Fibroblast of skin of back (primary cell): ENCODE measurements at regions not wholly inside any gene's neighbourhood (a gene's known extent, or its start where the extent isn't known, plus 50 kb on each side); places are given as distances from the start of the nearest gene placed in this dataset.
A peak's percentile ranks its signal among the peaks of the same experiment; 100 is the strongest.

Experiments used
- DNase-seq: peaks from one replicate; pipeline ENCODE4 v3.0.0-alpha.2; 2013

DNA sequence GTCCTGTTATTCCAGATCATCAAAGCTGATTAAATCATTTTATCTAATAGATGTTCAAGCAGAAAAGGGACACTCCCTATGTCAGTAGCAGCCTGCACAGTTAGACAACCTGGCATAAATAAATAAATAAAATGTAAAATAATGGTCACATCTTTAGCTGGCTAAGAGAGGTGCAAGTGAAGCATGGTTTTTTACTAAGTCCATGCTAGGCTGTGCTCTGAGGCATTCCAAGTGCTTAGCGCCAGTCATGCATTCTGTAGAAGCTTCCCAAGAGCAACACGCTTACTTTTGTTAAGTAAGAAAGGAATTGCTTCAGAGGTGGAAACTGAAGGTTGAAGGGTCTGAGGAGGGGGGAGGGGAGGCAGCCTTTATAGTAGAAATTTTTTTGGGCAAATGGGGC, 351.2 kb downstream of the CDH2 start:
- DNase-seq = no peak

DNA sequence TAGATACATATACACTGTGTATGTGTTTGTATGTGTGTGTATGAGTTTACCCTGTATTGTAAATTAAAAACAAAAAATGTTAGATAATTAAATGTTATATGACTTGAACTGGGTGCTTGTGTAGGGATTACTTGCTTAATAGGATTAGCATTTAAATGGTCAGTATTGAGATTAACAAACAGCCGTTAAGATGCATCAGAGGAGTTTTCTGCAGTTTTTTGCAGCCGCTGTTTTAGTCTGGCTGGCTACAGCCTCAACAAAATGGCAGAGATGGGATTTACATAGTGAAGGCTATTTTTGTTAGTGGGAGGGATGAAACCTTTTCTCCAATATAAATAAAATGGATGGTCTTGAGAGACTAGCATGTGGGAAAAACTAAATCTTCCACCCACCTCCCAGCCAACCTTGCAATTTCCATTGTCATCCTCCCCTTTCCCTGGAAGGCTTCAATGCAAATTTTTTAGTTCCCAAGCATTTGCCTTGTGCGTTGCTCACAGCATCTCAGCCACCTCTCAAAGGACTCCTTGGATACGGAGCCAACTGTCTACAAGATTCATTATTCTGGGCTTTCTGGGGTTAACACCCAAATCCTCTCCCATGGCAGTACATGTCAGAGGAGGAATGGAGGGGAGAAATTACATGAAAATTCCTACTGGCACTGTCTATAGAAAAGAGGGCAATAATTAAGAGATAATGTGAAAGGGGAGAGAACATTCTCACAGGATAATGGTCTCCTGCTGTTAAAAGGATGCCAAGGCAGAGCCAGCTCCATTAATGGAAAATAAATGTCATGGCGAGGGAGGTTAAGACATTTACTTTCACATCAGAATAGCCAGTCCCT, 351.9 kb downstream of the CDH2 start:
- DNase-seq = no peak

DNA sequence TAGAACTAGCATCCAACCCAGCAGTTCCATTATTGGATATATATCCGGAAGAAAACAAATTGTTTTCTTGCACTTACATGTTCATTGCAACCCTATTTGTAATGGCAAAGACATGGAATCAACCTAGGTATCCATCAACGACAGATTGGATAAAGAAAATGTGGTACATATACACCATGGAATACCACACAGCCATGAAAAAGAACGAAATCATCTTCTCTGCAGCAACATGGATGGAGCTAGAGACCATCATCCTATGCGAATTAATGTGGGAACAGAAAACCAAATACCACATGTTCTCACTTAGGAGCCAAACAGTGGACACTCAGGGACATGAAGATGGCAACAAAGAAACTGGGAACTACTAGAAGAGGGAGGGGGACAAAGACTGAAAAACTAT, 352.7 kb downstream of the CDH2 start:
- DNase-seq = no peak

DNA sequence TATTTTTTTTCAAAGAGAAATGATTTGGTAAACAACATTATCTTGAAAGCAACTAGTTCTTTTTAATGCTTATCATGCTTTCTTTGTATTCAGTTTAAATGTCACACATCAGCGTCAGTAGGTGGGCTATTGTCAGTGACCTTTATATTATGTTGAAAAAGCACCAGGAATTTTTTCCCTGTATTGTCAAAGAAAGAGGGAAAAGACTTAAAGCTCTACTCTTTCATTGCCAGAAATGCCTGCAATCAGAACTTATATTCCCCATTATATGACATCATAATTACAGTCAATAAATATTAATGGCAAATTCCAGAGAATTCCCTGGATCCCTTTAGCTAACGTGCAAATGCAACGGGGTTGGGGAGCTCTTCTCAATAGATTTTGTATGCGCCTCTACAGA, 353.9 kb downstream of the CDH2 start:
- DNase-seq = no peak

DNA sequence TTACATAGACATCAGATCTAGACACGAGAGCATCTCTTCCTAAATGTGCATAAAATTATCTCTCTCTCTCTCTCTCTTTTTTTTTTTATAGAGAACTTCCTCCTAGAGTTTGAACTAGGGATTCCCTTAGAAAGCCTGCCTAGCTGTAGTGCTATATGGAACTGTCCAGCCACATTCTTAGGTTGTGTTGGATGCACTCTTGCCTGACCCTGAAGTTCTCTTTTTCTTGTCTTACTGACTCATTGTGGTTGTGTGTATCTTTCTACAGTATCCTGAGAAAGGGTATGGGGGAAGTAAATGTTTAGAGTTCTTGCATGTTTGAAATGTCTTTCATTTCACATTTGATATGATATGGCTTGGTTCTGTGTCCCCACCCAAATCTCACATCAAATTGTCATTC, 368.2 kb downstream of the CDH2 start:
- peak; percentile 51 for DNase-seq

DNA sequence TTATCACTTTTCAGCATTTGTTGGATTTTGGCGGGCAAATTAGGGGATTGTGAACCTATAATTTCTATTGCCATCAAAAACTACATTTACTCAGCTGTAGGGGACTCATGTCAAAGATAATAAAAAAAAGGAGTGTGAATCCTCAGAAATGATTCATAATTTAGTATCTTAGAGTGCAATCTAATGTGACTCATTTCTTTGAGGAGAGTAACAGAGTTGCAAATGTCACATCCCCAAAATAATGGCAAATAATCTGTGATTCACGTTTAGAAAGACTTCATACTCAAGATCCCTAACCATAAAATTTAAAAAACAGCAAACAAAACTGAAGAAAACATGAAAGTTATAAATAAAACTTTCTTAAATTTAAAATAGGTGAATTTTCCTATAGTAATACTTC, 373.0 kb downstream of the CDH2 start:
- DNase-seq = peak; percentile 63

DNA sequence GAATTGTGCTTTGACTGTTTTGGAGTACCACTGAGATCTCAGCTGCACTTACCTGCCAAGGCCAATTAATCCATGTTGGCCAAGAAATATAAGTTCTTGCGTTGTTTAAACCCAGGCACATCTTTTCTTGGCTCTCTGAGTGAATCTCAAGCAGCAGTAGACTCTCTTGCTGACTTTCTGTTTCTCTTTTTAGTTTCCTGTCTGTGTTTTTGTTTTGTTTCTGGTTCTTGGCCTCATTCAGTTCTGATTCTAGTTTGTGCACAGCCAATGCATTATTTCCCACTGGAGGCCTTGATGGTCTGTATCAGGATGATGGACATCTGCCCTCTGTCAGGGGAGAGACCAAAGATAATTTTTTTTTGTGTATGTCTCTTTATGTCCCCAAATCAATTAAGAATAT, 379.4 kb downstream of the CDH2 start:
- DNase-seq = no peak

DNA sequence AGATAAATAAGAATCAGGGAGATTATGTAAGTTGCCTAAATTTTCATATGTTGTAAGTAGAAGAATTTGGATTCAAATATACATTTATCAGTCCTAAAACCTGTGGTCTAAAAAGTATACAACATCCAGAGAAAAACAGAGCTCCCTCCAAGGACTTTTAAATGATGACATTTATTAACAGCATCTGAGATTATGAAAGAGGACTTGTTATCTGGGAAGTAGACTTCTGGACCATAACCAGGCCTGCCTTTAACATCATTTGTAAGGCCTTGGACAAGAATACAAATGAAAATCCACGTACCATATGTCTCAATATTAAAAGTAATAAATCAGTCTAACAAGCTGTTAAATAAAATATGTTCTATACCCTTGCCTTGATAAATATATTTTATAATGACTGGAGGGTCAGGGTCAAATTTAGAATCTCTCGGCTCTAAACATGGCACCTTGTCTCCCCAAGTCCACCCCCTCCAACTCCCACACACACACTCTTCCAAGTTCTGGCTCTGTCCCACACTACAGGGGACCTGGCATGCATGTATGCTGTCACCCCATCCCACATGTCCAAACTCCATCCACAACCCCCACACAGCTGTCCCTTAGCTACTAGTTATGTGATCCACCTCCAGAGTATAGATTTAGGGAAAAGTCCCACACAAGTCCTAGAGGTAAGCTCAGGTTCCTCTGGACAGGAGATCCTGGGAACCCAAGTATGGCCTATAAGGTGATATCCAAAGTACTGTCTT, 382.6 kb downstream of the CDH2 start:
- no peak for DNase-seq

DNA sequence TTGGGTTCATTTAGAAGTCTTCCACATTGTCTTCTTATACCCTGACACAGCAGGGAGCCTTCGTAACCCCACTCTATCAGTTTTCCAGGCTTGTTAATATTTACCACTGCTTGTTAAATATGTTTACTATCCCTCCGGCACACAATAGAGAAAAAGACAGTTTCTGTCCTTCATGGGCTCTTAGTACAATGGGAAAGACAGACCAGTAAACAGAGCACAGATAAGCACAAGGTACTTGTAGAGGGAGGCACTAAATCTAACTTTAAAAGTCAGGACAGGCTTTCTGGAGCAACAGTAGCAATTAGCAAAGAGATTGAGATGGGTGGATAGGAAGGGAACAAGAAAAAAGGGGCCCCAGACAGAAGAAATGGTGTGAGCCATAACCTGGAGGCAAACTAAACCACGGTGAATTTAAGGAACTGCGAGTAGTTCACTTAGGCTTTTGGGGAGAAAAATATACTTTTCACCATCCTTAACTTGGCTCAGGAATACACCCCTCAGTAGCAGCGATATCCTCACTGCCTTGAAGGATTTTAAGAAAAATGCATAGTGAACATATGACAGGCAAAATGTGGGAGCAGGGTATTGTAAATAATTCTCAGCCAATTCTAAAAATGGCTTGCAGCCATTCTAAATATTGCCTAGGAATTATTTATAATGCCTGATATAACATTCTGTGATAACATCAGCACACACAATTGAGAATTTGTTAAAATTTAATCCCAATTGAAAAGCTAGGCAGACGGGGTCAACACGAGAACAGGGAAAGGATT, 383.7 kb downstream of the CDH2 start:
- no peak for DNase-seq

DNA sequence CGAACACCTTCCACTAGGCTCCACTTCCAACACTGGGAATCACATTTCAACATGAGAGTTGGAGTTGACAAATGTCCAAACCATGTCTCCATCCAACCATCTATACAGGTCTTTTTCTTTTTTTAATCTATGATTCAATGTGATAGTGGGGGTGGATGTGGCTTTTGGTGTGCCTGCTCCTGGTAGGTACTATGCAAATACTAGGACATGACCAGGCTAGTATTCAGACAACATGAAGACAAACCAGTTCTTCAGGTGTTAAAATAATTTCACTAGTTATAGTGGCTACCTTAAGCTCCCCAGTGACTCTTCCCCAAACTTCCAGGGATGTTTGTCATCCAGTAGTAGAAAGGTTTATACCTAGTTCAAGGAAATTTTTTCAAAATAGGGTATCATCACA, 387.5 kb downstream of the CDH2 start:
- no peak for DNase-seq

DNA sequence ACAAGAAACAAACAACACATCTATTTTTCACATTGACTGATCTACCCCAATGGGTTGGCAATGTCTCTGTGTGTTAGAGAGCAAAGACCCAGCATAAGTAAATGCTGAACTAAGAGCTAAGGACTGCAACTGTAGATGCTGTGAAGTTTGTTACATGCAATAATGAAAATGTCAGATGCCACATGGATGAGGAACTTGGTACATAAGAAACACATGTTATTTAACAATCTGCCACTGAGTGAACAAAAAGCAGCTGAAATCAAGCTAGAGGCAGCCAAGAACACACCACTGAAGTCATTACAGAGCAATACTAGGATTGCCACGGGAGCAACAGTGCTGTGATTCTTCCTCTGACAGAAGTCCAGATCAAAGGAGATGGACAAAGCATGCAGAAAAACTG, 389.4 kb downstream of the CDH2 start:
- no peak for DNase-seq

DNA sequence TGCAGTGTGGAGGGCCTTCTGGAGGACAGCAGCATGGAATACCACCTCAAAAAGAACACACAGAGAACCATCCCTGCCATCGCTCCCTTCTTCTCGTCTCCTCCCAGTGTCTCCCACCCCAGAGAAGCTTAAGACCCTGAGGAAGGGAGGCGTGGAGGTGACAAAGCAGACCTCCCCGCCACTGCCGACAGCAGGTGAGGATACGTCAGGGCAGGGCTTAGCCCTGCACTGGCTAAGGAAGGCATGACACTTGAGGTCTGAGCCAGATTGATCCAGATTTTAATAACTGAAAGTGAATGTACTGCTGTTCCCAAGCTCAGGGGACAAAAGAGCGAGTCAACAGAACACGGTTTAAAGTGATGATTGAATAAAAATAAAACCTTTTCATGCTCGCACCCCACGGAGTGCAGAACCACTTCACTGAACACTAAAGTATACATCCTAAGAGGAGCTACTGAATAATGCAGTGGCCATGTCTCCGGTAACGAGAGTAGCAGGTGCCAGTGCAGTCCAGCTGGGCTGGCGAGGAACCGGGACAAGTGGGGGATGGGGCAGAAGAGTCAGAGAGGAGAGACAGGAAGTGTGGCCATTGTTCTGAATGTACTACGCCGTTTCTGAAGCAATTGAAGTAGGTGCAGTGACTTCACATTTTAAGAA, 391.0 kb downstream of the CDH2 start:
- no peak for DNase-seq

DNA sequence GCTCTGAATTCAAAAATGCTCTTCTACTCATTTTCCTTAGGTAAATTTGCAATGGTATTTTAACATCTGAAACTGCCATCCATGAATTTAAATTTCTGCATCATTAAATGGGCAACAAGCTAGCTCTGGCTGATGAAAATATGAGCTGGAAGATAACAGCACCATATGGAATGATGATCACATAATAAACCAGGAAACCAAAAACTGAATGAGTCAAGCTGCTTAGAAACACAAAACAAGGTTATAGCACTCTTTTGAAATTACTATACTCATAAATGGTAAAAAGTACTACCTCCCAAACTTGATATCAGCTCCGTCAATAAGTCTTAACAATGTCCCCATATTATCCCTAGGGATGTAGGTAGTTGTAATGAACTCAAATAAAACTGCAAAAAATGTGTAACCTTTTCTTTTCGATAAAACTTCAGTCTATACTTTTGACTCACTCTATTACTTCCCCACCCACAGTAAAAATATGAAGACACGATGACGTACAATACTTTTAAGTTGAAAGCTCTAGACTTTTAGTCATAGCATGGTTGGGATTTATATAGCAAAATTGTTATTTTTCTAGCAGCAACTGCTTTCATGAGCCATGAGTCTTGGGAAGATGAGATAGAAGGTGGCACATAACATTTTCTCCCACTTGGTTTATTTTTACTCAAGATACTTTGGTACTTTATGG, 396.7 kb downstream of the CDH2 start:
- DNase-seq = peak; percentile 59

DNA sequence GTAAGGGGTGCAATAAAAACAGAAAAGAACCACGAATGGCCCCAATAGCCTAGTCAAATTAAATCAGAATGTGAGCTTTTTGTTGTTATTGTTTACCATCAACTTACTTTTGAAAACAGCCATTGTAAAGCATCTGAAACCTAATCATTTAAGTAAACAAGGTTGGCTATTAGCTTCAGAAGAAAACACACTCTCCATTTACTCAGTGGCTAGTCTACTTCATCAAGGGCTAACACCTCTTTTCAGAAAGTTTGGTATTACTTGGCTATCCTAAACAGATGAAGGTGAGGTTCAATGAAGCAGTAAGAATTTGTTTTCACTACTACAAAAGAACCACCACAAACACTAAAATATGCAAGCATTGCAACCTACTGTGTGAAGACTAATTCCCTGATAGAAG, 398.0 kb downstream of the CDH2 start:
- no peak for DNase-seq

DNA sequence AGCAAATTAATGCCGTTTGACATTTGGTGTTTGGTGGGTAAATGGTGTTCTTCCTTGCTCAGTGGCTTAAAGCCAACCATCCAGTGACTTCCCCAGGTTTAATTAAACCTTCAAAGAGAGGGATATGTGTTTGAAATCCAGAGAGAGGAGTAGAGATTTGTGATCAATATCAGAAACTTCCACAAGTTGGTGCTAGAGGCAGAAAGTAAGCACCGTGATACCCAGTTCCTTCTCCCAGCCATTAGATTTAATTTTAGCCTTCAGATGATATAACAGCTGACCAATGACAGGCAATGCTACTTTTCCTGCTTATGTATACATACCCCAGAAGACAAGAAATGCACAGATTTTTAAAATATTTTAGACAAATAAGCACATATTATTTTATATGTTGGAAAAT, 398.5 kb downstream of the CDH2 start:
- DNase-seq = peak; percentile 32

DNA sequence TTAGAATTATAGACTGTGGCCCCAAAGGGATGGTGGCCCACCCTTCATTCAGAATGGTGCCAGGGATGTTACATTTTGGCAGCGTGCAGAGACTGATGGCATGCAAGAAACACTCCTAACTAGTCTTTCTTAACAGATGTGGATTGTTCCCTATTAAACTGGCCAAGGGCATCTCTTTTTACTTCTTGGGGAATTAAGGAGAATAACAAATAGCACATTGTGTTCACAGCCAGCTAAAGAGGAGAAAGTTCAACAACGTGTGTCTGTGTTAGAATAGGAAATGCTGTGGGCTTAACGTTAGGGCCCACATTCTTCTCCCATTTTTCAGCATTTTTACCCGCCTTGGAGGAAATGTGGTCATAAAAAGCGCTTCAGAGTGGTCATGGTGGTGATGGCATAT, 404.8 kb downstream of the CDH2 start:
- DNase-seq = no peak

DNA sequence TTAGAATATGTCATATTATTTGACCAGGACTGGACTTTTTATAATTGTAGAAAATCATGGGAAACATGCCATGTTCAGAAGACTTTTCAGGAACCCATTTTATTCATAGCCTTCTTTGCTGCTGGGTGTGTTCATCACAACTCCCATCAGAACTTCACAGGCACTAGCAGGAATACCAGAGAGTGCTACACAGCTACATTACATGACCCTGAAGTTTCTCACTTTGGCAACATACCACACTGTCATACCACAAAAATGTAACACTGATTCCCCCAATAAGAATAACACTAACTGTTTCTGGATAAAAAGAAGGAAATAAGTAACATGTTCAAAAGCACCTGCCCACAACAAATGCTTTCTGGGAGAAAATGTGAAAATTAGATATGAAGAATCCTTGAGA, 405.4 kb downstream of the CDH2 start:
- peak; percentile 45 for DNase-seq

DNA sequence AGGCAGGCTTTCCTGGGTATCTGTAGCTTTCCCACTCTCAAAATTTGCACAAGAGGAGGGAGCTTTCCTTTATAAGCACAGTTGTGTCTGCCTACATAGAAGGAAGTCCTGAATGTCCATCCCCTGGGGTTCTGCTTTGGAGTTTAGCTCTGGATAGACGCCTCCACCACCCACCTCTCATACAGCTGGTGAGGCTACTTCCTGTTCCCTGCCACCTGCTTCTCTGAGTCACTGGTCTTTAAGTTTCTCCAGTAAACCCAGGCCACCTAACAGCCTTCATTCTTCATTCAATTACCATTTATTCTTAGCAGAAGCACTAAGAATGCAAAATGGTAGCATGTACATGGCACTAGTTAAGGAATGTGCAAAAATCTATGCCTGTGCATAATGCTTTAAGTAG, 407.8 kb downstream of the CDH2 start:
- no peak for DNase-seq

DNA sequence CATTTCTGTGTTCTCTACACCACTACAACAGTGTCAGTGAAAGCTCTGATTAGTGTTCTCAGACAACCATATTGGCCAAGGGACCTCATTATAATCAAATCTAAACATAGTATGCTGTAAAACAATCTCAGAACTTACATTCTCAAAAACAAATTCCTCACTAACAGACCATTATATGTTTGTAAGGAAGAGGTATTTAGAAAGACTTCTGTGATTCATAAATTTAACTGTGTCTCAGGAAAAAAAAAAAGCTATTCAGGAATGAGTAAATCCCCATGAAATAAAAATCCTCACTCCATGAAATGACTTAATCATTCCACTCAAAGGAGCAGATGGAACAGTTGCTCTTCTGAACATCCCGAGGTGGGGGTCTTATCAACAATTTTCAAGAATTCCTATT, 413.0 kb downstream of the CDH2 start:
- DNase-seq = peak; percentile 30

DNA sequence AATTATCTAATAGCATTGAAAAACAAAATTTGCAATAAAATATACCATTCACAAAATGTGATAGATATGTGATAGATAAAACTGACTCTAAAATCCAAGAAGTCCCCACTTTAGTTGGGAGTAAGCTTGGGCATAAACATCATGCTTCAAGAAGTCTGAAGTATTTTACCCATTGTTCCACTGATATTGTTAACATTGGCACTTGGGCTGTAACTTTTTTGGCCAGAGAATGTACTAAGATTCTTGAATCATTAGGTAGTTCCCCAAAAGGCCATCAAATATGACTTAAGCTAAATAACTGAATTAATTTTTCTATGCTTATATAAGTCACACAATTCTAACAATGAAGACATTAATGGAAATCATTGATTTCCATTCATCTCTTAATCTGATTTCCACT, 413.6 kb downstream of the CDH2 start:
- DNase-seq = no peak

DNA sequence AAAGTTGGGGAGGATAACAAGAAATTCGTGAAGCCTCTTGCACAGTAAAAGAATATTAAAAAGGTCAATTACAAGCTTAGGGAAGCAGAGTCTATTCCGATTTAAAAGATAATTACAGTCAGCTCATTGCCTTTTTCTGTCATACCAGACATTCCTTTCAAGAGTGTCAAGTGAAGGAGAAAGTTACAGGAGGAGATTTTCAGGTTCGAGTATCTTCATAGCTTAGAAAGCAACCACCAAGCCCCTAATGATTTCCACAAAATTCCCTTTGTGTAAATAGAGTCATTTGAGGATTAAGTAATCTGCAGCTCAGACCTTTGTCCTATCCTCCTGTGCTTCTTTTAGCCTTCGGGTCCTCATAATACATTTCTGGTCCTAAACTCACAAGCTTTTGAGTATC, 414.9 kb downstream of the CDH2 start:
- peak; percentile 24 for DNase-seq

DNA sequence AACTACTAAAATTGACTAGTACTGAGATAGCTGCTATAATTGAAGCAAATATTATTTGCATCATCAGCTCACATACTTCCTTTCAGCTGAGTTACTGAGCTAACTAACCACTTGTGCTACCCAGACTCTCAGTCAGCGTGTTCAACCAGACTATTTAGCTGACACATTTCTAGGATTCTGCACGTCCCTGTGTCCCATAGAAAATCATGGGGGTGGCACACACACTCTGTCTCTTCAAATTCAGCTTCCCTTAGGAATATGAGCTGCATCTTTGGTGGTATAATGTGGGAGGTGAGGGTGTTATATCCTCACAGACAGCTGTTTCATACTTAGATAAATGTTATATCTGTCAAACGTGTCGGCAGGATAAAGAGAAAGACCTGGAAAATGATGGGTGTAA, 424.0 kb downstream of the CDH2 start:
- no peak for DNase-seq
